Gastroesophageal sphincter (tissue), 4 donors: ENCODE measurements at regions not wholly inside any gene's neighbourhood (a gene's known extent, or its start where the extent isn't known, plus 50 kb on each side); places are given as distances from the start of the nearest gene placed in this dataset.
"Not testable (repeated sequence)": the region's sequence is repeated elsewhere in the genome, so short reads cannot be mapped to it uniquely, and the experiment has no call there.

ENCODE experiments used
- ATAC-seq: fragments of 150-250 bp; one replicate; pipeline ENCODE4 v1.9.1; 2016; ENCODE audit warnings: mild to moderate bottlenecking, moderate library complexity
- H3K27ac ChIP-seq, 4 donors: fragments of 200-600 bp; sonication (generic) in 3 of 4; 1 replicate in 3 of 4; 2 replicates in 1 of 4; pipeline ENCODE4 v1.5.1; 2016 to 2019
- H3K27me3 ChIP-seq: fragments of 200-600 bp; sonication (generic); one replicate; pipeline ENCODE4 v1.5.1; 2019
- H3K36me3 ChIP-seq, 2 donors: fragments of 200-600 bp; sonication (generic); one replicate each; pipeline ENCODE4 v1.5.1; 2019; ENCODE audit warnings: control low read depth in 1 of 2
- H3K4me1 ChIP-seq, 3 donors: fragments of 200-600 bp; sonication (generic); 1 replicate in 2 of 3; 2 replicates in 1 of 3; pipeline ENCODE4 v1.5.1; 2016 to 2019; ENCODE audit warnings: control low read depth in 2 of 3
- H3K4me3 ChIP-seq, 2 donors: fragments of 200-600 bp; sonication (generic); one replicate each; pipeline ENCODE4 v1.5.1; 2019; ENCODE audit warnings: mild to moderate bottlenecking in 1 of 2, moderate library complexity in 1 of 2
- H3K9me3 ChIP-seq, 3 donors: fragments of 200-600 bp; sonication (generic); one replicate each; pipeline ENCODE4 v1.5.1; 2017 to 2019; ENCODE audit warnings: control low read depth in 2 of 3
- EP300 ChIP-seq: sonication (generic); formaldehyde crosslinking; IDR thresholded peaks from one replicate; pipeline ENCODE4 v1.6.1; 2017; ENCODE audit warnings: antibody characterized with exemption, mild to moderate bottlenecking
- POLR2A ChIP-seq, 2 donors: fragments of 450-650 bp; IDR thresholded peaks; one replicate each; pipeline ENCODE4 v1.6.1; 2017; ENCODE audit warnings: antibody characterized with exemption in 2 of 2, mild to moderate bottlenecking in 2 of 2, moderate library complexity in 1 of 2
- POLR2AphosphoS5 ChIP-seq: sonication (generic); formaldehyde crosslinking; IDR thresholded peaks from one replicate; pipeline ENCODE4 v1.6.1; 2017; ENCODE audit warnings: antibody characterized with exemption
- WGBS, 2 donors: methylation state at CpG; one replicate each; pipeline ENCODE4 v1.1.5; 2018; ENCODE audit warnings: low coverage in 1 of 2; 5-methylcytosine and 5-hydroxymethylcytosine counted together
- TF ChIP-seq, protein P1 (sequence below), 4 experiments: fragments of 200-600 bp in 2 of 4; fragments of 450-650 bp in 2 of 4; sonication (generic) in 1 of 4; IDR thresholded peaks; one replicate each; pipeline ENCODE4 v1.5.1; 2017 to 2019; ENCODE audit warnings: antibody characterized with exemption in 4 of 4, mild to moderate bottlenecking in 2 of 4, moderate library complexity in 2 of 4

DNA sequence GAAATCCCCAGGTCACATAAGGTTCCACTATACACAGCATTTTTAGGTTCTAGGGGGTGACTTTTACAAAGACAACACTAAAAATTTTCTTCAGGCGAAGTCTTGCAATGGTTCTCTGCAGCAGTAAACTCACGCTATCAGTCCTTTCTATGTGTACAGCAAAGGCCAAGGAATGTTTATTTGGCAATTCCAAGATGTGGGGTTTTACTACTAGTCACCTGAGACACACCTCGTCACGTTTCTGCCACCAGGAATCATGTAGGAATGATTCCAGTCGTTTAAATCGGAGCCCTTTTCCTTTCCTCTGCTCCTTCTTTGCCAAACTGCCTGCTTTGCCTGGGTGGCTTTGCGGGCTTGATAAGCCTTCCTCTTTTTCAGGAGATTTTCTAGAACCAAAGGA, 75.9 kb upstream of the ENPEP start:
- no peaks in the 10 kb centered on the region for H3K36me3 ChIP-seq
- H3K4me3 ChIP-seq = no peak overlapping the region
- no peaks in the 10 kb centered on the region for H3K4me1 ChIP-seq
- H3K27me3 ChIP-seq = no peaks in the 10 kb centered on the region
- H3K27ac ChIP-seq = no peak overlapping the region
- no peak for ATAC-seq
- TF ChIP-seq EP300 (no peak), POLR2A (IDR thresholded peaks at IDR 0.05) (no peak), POLR2AphosphoS5 (no peak)
- TF ChIP-seq, protein P1, sequence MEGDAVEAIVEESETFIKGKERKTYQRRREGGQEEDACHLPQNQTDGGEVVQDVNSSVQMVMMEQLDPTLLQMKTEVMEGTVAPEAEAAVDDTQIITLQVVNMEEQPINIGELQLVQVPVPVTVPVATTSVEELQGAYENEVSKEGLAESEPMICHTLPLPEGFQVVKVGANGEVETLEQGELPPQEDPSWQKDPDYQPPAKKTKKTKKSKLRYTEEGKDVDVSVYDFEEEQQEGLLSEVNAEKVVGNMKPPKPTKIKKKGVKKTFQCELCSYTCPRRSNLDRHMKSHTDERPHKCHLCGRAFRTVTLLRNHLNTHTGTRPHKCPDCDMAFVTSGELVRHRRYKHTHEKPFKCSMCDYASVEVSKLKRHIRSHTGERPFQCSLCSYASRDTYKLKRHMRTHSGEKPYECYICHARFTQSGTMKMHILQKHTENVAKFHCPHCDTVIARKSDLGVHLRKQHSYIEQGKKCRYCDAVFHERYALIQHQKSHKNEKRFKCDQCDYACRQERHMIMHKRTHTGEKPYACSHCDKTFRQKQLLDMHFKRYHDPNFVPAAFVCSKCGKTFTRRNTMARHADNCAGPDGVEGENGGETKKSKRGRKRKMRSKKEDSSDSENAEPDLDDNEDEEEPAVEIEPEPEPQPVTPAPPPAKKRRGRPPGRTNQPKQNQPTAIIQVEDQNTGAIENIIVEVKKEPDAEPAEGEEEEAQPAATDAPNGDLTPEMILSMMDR (IDR thresholded peaks at IDR 0.05) = no peak
- no peaks in the 10 kb centered on the region for H3K9me3 ChIP-seq
- 58 to 93% methylated on average over 5 to 7 of the region's 7 CpGs for WGBS, 2 donors

DNA sequence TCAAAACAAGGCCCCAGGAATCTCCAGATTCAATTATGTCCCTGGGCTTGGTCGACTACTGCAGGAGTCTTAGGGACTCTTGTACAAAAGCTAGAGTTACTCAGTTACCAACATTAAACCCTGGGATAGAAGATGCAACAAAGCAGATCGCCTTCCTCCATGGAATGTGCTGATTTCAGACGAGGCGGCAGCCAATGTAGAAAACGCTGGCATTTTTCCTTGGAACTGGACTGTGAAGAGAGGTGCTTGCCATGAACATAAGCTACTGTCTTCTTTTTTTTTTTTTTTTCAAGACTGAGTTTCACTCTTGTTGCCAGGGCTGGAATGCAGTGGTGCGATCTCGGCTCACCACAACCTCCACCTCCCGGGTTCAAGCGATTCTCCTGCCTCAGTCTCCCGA, 76.9 kb upstream of the ENPEP start:
- H3K27me3 ChIP-seq, H3K4me3 ChIP-seq, H3K36me3 ChIP-seq, H3K27ac ChIP-seq, ATAC-seq, H3K4me1 ChIP-seq, H3K9me3 ChIP-seq: not testable (repeated sequence)
- WGBS, 2 donors = 80 to 83% methylated on average over 4 to 7 of the region's 10 CpGs

DNA sequence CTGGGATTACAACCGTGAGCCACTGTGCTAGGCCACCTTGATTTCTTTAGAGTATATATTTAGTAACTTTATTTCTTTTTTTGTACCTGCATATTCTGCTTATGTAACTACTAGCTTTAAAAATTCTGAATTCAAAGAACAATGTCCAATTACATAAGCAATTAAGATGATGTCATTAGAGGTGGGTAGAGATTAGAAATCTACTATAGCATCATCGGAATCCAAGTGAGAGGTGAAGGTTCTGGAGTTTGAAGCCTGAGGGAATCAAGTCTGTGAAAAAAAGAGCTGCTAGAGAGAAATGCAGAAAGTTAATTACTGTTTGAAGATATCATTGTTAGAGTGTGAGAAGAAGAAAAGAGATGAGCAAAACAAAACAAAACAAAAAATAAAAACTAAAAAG, 79.0 kb upstream of the ENPEP start:
- H3K4me1 ChIP-seq = no peaks in the 10 kb centered on the region
- H3K27me3 ChIP-seq = no peaks in the 10 kb centered on the region
- TF ChIP-seq EP300 (no peak), POLR2AphosphoS5 (no peak), POLR2A (IDR thresholded peaks at IDR 0.05) (no peak)
- TF ChIP-seq, protein P1 (IDR thresholded peaks at IDR 0.05) = no peak
- ATAC-seq = no peak
- no peaks in the 10 kb centered on the region for H3K36me3 ChIP-seq
- H3K4me3 ChIP-seq = no peak overlapping the region
- H3K27ac ChIP-seq = no peak overlapping the region
- 88 to 94% methylated on average over 2 of the region's 2 CpGs for WGBS, 2 donors
- H3K9me3 ChIP-seq = no peaks in the 10 kb centered on the region

DNA sequence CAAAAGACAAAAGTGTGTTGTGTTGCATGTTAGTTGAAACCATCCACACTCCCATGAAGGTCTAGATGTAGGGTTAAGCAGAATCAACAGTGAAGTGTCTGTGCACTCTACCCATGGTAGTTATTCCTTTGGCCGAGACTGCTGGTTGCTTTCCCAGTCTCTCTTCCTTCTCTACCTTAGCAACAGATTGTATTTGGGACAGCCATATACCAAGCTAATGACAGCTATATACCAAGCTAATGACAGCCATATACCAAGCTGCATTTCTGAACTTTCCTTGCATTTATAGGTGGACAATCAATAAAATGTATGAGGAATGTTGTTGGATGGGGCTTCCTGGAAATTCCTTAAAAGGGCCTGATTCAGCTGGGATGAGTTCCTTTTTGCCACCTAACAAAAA, 80.5 kb upstream of the ENPEP start:
- Histone ChIP-seq H3K27me3 (no peaks in the 10 kb centered on the region), H3K9me3 (no peaks in the 10 kb centered on the region)
- WGBS, 2 donors = 78 to 90% methylated on average over 1 of the region's 1 CpG

DNA sequence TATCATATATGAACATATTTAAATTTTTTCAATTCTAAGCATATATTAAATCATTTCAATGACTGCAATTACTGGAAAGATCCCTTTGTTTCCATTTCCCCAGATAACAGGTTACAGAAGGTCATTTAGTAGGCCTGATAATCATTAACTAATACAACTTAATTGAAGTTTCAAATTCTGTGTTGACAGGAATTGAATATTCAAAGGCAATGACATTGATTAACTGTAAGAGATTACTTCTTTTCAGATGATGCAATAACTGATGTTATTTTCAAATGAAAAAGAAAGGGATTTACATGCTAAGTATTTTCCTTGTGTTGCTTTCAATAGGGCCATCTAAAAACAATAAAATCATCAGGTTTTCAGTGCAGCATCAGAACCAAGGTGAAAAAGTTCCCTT, 81.1 kb upstream of the ENPEP start:
- no peak for ATAC-seq
- H3K9me3 ChIP-seq = no peaks in the 10 kb centered on the region
- TF ChIP-seq POLR2A (IDR thresholded peaks at IDR 0.05) (no peak), EP300 (no peak), POLR2AphosphoS5 (no peak)
- TF ChIP-seq, protein P1 (IDR thresholded peaks at IDR 0.05) = no peak
- no peaks in the 10 kb centered on the region for H3K27me3 ChIP-seq
- no peaks in the 10 kb centered on the region for H3K4me1 ChIP-seq
- H3K4me3 ChIP-seq = no peak overlapping the region
- H3K27ac ChIP-seq = no peak overlapping the region
- no peaks in the 10 kb centered on the region for H3K36me3 ChIP-seq

More for the DNA sequence above, 80.5 kb upstream of the ENPEP start:
- Histone ChIP-seq H3K27ac (no peak overlapping the region), H3K4me3 (no peak overlapping the region), H3K4me1 (no peaks in the 10 kb centered on the region), H3K36me3 (no peaks in the 10 kb centered on the region)
- ATAC-seq = no peak
- TF ChIP-seq, protein P1 (IDR thresholded peaks at IDR 0.05) = no peak
- TF ChIP-seq EP300 (no peak), POLR2AphosphoS5 (no peak), POLR2A (IDR thresholded peaks at IDR 0.05) (no peak)

DNA sequence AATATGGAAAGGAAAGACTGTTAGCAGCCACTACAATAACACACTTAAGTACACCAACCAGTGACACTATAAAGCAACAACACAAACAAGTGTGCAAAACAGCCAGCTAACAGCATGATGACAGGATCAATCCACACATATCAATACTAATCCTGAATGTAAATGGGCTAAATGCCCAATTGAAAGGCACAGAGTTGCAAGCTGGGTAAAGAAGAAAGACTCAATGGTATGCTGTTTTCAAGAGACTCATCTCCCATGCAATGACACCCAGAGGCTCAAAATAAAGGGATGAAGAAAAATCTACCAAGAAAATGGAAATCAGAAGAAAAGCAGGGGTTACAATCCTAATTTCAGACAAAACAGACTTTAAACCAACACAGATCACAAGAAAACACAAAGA, 94.2 kb upstream of the ENPEP start:
- H3K27me3 ChIP-seq = no peaks in the 10 kb centered on the region
- H3K4me1 ChIP-seq = no peaks in the 10 kb centered on the region
- H3K27ac ChIP-seq = no peak overlapping the region
- H3K9me3 ChIP-seq = peaks cover 0 to 33% (median 0%) of the 10 kb centered on the region in 3 donors
- no peak overlapping the region for H3K4me3 ChIP-seq
- no peak for ATAC-seq
- no peaks in the 10 kb centered on the region for H3K36me3 ChIP-seq
- TF ChIP-seq EP300 (no peak), POLR2A (IDR thresholded peaks at IDR 0.05) (no peak), POLR2AphosphoS5 (no peak)
- TF ChIP-seq, protein P1 (IDR thresholded peaks at IDR 0.05) = no peak
